ENCODE measurements at regions not wholly inside any gene's neighbourhood (a gene's known extent, or its start where the extent isn't known, plus 50 kb on each side); places are given as distances from the start of the nearest gene placed in this dataset.
"Not testable (repeated sequence)": the region's sequence is repeated elsewhere in the genome, so short reads cannot be mapped to it uniquely, and the experiment has no call there.

DNA sequence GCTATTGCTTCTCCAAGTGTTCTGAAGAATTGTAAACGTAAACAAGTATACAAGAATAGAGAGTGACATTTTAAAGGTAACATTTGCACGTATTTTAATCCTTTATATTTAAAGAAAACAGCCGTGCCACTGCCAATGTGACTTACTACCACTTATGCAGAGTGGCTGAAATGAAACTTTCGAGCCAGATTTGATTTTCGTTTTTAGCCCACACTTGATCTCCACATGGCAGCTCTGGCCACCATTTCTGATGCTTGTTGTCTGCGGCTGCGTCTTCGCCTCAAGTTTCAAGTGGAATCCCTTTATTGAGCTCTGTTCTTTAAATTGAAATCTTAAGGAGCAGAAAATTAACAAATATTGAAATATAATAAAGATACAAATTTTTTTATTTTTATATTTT lies 70.0 kb downstream of the ELAPOR2 start:
- peaks cover 7% of the 10 kb centered on the region for H3K9me3 ChIP-seq

DNA sequence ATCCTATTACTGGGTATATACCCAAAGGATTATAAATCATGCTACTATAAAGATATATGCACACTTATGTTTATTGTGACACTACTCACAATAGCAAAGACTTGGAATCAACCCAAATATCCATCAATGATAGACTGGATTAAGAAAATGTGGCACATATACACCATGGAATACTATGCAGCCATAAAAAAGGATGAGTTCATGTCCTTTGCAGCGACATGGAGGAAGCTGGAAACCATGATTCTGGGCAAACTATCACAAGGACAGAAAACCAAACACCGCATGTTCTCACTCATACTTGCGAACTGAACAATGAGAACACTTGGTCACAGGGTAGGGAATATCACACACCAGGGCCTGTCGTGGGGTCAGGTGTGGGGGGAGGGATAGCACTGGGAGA lies 71.6 kb downstream of the ELAPOR2 start:
- intact Hi-C loops (cut with DNase I, micrococcal nuclease); ATAC-seq: not testable (repeated sequence)

More for the DNA sequence above, 70.0 kb downstream of the ELAPOR2 start:
- Histone ChIP-seq H3K36me3 (ENCODE audit: low read depth) (no peaks in the 10 kb centered on the region), H3K4me1 (ENCODE audit: low read depth) (no peaks in the 10 kb centered on the region), H3K4me3 (no peak overlapping the region)
- intact Hi-C loops (cut with DNase I, micrococcal nuclease) = no loop called here
- TF ChIP-seq, protein P1, sequence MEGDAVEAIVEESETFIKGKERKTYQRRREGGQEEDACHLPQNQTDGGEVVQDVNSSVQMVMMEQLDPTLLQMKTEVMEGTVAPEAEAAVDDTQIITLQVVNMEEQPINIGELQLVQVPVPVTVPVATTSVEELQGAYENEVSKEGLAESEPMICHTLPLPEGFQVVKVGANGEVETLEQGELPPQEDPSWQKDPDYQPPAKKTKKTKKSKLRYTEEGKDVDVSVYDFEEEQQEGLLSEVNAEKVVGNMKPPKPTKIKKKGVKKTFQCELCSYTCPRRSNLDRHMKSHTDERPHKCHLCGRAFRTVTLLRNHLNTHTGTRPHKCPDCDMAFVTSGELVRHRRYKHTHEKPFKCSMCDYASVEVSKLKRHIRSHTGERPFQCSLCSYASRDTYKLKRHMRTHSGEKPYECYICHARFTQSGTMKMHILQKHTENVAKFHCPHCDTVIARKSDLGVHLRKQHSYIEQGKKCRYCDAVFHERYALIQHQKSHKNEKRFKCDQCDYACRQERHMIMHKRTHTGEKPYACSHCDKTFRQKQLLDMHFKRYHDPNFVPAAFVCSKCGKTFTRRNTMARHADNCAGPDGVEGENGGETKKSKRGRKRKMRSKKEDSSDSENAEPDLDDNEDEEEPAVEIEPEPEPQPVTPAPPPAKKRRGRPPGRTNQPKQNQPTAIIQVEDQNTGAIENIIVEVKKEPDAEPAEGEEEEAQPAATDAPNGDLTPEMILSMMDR (IDR thresholded peaks at IDR 0.05) = no peak
- no peak for ATAC-seq
- no peak for DNase-seq

DNA sequence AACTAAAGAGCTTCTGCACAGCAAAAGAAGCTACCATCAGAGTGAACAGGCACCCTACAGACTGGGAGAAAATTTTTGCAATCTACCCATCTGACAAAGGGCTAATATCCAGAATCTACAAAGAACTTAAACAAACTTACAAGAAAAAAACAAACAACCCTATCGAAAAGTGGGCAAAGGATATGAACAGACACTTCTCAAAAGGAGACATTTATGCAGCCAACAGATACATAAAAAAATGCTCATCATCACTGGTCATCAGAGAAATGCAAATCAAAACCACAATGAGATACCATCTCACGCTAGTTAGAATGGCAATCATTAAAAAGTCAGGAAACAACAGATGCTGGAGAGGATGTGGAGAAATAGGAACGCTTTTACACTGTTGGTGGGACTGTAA lies 72.1 kb downstream of the ELAPOR2 start:
- H3K4me1 ChIP-seq (ENCODE audit: low read depth); intact Hi-C loops (cut with DNase I, micrococcal nuclease); H3K4me3 ChIP-seq; DNase-seq; H3K9me3 ChIP-seq; ATAC-seq; H3K36me3 ChIP-seq (ENCODE audit: low read depth): not testable (repeated sequence)

More for the DNA sequence above, 71.6 kb downstream of the ELAPOR2 start:
- H3K4me1 ChIP-seq (ENCODE audit: low read depth); H3K36me3 ChIP-seq (ENCODE audit: low read depth); DNase-seq; H3K4me3 ChIP-seq; H3K9me3 ChIP-seq: not testable (repeated sequence)

DNA sequence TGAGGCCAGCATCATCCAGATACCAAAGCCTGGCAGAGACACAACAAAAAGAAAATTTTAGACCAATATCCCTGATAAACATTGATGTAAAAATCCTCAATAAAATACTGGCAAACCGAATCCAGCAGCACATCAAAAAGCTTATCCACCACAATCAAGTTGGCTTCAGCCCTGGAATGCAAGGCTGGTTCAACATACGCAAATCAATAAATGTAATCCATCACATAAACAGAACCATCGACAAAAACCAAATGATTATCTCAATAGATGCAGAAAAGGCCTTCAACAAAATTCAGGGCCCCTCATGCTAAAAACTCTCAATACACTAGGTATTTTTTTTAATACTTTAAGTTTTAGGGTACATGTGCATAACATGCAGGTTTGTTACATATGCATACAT lies 74.1 kb downstream of the ELAPOR2 start:
- intact Hi-C loops (cut with DNase I, micrococcal nuclease); ATAC-seq; H3K4me3 ChIP-seq; DNase-seq; H3K9me3 ChIP-seq; H3K36me3 ChIP-seq (ENCODE audit: low read depth); H3K4me1 ChIP-seq (ENCODE audit: low read depth): not testable (repeated sequence)

DNA sequence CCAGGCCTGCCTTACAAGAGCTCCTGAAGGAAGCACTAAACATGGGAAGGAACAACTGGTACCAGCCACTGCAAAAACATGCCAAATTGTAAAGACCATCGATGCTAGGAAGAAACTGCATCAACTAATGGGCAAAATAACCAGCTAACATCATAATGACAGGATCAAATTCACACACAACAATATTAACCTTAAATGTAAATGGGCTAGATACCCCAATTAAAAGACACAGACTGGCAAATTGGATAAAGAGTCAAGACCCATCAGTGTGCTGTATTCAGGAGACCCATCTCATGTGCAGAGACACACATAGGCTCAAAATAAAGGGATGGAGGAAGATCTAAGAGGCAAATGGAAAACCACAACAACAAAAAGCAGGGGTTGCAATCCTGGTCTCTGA lies 75.8 kb downstream of the ELAPOR2 start:
- intact Hi-C loops (cut with DNase I, micrococcal nuclease); H3K9me3 ChIP-seq; H3K36me3 ChIP-seq (ENCODE audit: low read depth); DNase-seq; ATAC-seq; H3K4me3 ChIP-seq: not testable (repeated sequence)
- peaks cover 17% of the 10 kb centered on the region for H3K4me1 ChIP-seq (ENCODE audit: low read depth)

DNA sequence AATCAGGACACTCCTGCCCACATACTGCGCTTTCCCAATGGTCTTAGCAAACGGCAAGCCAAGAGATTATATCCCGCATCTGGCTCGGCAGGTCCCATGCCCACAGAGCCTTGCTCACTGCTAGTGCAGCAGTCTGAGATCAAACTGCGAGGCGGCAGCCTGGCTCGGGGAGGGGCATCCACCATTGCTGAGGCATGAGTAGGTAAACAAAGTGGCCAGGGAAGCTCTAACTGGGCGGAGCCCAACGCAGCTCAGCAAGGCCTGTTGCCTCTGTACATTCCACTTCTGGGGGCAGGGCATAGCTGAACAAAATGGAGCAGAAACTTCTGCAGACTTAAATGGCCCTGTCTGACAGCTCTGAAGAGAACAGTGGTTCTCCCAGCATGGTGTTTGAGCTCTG lies 77.5 kb downstream of the ELAPOR2 start:
- H3K9me3 ChIP-seq; H3K4me3 ChIP-seq; ATAC-seq; H3K36me3 ChIP-seq (ENCODE audit: low read depth); DNase-seq; intact Hi-C loops (cut with DNase I, micrococcal nuclease): not testable (repeated sequence)
- H3K4me1 ChIP-seq (ENCODE audit: low read depth) = peaks cover 17% of the 10 kb centered on the region

DNA sequence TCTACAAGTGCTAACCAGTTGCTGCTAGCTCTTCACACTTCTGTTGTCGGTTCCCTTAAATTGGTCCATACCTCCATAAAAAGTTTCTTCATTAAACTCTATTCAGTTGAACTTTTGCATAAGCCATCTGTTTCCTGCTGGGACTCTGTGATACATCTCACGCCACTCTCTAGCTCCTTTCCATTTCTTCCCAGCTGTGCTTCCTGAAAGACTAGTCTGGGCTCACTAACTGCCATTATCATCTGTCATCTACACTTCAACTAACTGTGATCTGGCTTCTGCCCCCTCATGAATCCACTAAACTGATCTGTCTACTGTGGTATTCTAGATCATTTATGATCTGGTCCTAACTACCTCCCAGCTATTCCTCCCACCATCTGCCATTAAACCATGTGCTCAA lies 78.3 kb downstream of the ELAPOR2 start:
- no peaks in the 10 kb centered on the region for H3K36me3 ChIP-seq (ENCODE audit: low read depth)
- ATAC-seq (peak; percentile 9), DNase-seq (no peak)
- peaks cover 9% of the 10 kb centered on the region for H3K9me3 ChIP-seq
- H3K4me1 ChIP-seq (ENCODE audit: low read depth) = peaks cover 17% of the 10 kb centered on the region
- no peak overlapping the region for H3K4me3 ChIP-seq
- intact Hi-C loops (cut with DNase I, micrococcal nuclease) = no loop called here
- TF ChIP-seq, protein P1 (IDR thresholded peaks at IDR 0.05) = no peak

DNA sequence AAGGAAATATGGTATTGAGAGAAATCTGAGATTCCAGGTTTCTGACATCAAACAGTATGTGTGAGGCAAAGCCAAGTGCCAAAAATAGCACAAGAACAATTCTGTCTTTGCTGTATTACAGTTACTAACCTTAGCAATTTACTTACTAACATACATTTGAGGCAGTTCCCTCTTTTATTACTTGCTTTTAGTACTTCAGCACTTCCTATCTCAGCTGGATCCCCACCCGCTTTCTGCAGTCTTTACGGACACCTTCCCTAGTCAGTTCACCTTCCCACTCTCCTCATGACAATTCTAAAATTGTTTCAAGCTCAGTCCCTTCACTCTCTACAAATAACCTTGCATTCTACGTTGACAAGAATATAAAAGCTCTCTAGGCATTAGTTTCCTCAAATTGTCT lies 79.2 kb downstream of the ELAPOR2 start:
- peak; percentile 62 for ATAC-seq
- TF ChIP-seq, protein P1 (IDR thresholded peaks at IDR 0.05) = no peak
- H3K4me3 ChIP-seq = no peak overlapping the region
- peaks cover 17% of the 10 kb centered on the region for H3K4me1 ChIP-seq (ENCODE audit: low read depth)
- peak in 1 of 3 donors; percentile 36 for DNase-seq
- peaks cover 5% of the 10 kb centered on the region for H3K9me3 ChIP-seq
- no peaks in the 10 kb centered on the region for H3K36me3 ChIP-seq (ENCODE audit: low read depth)
- intact Hi-C loops (cut with DNase I, micrococcal nuclease) = no loop called here
